HG03025 (cell line): ENCODE measurements at regions not wholly inside any gene's neighbourhood (a gene's known extent, or its start where the extent isn't known, plus 50 kb on each side); places are given as distances from the start of the nearest gene placed in this dataset.

Experiments used
- ATAC-seq: cut with Tn5 transposase; IDR thresholded peaks from one replicate; pipeline ENCODE4 v1.9.1; 2021; ENCODE audit warnings: mild to moderate bottlenecking, moderate library complexity; ENCODE audit not compliant: unreplicated experiment, low FRiP score

DNA sequence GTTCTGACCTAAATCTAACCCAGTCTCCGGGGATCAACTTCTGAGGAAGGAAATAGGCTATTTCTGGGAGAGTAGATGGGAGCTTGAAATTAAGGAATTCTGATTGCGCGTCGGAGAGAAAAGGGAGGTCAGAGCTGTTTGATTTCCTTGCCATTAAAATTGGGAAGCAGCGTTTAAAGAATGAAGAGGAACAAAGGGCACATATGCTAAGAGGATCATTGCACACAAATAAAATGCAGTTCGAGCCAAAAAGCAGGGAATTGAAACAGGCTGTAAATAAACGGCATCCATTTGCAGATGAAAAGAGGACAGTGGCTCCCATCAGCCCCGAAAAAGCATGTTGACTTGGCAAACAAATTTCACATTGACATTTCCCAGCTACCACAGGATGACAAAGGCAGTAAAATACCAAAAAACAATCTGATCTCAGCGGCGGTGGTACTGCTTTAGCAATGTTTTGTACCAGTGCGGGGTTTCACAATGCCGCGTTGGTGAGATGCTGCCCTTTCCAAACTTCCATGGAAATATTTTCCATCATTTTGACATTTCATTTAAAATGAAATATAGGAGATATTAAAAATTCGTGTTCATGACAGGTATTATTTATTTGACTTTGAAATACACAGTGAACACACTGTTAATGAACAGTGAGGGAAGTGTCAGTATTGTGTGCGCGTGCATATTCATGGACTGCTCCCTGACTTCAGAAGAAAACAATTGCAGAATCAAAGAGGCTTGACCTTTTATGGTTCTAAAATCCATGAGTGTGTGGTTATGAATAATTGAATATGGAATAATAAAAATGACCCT, 108.8 kb downstream of the SQOR start:
- no peak for ATAC-seq

DNA sequence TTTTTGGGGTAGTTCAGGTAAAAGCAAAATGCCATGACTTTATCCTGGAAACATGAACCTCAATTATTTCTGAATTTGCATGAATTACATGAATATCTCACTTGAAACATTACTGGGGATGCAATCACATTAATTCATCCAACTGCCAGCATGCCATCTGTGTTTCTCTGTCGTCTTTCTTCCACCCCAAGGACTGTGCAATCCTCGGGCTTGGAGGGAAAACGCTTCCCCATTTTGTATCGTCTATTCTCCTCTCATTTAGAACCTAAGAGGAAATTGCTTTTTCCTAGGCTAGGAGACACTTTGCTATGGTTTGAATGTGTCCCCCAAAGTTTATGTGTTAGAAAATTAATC, 109.4 kb downstream of the SQOR start:
- ATAC-seq, result no peak

DNA sequence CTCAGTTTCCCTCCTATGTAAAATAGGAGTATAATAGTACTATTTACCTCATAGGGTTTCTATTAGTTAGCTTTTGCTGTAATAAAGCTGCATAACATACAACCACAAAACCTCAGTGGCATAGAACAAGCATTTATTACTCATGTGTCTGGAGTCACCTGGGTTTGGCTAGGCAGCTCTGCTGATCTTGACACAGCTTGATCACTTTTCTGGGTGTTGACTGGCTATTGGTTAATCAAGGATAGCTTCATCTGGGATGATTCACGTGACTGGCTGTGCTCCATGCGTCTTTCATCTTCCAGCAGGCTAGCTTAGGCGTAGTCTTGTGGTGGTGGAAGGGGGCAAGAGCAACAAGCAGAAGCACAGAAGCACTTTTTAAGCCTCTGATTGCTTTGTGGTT, 112.6 kb downstream of the SQOR start:
- no peak for ATAC-seq

DNA sequence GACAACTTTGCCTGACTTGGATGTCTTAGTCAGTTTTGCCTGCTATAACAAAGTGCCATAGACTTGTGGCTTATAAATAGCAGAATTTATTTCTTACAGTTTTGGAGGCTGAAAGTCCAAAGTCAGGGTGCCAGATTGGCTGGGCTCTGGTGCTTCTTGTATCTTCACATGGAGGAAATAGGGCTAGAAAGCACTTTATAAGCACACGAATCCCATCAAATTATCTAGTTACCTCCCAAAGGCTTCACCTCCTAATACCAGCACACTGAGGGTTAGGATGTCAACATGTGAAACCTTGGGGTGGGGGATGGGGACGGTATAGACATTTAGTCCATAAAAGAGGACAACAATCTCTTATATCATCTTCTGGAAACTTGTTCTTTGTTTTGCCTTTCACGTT, 116.8 kb downstream of the SQOR start:
- no peak for ATAC-seq

DNA sequence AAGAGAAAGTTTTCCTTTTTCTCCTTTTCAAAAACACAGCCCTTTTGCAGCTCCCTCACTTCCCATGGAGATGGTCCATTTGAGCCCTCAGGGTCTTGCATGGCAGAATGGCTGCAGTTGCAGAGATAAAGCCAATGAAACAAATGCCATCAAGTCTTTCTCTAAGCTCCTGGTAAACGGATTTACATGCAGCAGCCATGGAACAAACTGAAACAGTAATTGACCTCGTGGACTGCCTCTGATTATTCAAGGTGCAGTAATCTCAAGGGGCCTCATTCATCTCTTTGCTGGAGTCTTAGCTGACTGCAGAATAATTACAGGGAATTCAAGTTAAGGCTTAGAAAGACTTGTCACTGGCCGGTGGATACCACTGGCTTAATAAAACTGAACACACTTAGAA, 125.1 kb downstream of the SQOR start:
- ATAC-seq, result no peak

DNA sequence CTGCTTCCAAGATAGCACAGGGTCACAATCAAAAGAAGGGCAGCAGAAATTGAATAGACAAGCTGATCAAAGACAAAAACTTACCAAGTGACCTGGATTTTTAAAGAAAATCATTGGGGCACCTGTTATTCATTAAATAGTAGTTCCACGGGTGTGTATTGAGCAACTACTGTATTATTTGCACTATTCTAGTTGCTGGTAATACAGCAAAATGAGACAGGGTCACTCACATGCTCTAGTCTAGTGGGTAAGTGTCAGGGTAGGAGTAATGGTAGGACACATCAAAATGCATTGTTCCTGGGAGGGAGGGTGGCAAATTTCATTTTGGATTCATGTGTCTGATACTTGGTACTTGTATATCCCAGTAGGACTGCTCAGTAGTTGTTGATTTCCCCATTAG, 127.9 kb downstream of the SQOR start:
- ATAC-seq, result no peak

DNA sequence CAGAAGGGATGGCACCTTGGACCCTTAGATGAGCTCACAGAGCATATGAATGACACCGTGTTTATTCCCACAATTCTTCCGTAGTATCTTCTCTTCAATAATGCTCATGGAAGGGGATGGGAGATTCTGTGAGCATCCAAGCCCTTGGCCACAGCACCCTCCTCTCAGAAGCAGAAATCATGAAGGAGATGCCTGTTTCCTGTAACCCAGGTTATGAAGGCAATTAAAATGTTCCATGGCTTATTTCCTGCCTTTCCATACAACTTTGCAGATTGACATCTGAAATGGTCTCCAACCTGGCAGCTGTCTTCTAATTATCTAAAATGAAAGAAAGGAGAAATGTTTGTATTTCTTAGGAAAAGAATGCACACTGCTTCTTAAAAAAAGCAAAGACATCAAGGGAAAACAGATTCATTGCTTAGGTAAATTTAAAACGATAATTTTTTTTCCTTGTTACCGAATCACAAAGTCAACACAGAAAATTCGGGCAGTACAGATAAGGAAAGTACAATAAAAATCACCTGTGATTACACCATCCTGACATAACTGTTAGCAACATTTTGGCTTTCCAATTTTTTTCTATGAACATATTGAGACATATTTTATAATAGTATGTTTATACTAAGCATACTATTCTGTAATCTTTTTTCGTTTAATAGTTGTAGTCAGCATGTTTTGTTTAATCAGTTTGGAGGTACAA, 128.5 kb downstream of the SQOR start:
- ATAC-seq, result no peak

DNA sequence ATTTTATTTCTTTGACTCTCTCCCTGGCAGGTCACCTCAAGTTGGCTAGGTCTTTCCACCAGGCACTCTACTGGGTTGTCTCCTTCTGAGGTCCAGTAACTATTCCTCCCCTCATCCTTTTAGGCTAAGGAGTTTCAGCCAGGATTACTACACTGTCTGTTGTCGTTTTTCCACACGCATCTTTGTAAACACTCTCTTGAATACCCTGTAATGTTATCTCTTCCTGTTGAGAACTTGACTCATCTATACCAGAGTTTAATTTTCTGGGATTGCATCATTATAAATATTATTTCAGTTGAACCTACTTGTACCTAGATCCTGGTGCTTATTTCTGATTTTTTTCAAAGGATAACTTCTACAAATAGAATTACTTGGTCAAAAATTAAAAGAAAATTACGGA, 138.3 kb downstream of the SQOR start:
- ATAC-seq, result no peak

DNA sequence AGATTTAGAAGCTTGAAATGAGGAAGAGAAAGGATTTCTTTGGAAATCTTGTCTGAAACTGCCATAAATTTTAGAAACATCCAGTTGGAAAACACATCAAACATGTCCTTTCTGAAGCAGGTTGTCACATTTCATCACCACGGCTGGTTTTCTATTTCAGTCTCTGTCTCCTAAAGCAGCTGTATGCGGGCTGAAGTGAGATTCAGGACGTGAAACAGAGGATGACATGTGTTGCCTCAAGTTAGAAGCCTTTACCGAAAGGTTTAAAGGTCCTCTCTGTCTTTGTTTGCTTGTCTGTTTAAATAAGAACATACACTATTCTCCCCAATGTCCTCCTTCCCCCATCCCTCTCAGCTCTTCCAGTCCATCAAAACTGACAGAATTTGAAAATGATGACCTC, 141.9 kb downstream of the SQOR start:
- no peak for ATAC-seq

DNA sequence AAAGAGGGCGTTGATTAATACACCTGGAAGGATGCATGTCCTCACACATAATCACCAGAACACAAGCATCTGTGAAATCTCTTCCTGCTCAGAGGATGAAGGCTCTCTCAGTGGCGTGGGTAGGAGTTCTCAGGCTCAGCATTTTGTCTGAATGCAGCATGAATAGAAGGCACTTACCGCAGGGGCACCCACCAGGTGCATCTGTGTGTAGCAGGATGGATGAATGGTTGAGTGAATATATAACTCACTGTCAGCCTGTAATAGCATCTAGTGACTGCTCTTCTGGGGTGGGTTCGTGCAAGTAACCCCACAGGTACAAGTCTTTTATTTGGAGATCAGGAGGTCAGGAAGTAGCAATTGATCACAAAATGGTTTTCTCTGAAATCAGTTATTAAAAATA, 143.0 kb downstream of the SQOR start:
- ATAC-seq, result no peak

DNA sequence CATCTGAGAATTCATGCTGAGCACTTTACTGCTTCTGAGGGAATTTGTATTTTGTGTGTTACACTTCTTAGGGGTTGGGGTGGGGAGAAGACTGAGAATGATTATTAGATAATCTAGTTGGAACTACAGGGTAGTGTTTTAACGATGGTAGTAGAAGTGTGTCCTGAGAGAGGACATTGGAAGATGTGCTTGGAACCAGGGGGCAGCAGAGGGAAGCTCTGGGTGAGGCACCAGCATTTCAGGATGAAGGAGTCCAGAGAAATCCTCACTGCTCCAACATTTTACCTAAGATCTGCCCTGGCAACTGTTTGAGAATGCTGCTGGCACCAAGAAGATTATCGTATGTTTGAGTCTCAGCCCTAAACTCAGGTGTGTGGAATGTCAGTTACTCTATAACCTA, 145.5 kb downstream of the SQOR start:
- ATAC-seq, result no peak

DNA sequence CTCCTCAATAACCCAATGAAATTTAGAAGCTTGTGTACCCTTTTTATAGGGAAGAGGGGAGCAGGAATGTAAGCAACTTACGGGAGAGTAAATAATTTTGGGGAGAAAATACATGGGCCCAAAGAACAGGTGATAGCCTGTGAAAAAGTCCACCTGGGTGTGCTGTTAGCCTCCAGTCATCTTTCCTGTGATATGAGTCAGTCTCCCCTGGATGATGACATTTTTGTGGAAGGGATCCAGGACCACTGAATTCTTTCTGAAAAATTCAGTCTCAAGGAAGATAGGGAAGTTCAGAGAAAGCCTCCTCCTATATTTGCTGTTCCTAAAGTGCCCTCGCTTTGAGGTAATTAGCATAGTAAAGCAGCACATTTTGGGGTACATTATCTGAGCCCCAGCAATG, 149.8 kb downstream of the SQOR start:
- no peak for ATAC-seq

DNA sequence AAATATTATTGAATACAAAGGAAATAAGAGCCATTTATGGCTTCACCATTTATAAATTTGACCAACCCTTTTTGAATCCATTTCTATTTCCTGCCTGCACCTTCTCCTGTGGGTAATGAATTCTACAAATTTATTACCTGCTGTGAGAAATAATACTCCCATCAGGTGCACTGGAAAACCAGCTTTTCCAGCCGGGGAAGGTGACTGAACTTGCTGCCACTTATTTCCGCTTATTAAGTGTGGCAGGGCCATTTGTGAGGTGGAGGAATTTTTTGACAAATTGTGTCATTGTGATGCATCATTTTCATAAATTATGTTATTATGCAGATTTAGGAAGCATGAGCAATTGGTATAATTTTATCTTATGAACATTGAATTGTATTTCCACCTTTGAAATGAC, 151.1 kb downstream of the SQOR start:
- ATAC-seq, result no peak

DNA sequence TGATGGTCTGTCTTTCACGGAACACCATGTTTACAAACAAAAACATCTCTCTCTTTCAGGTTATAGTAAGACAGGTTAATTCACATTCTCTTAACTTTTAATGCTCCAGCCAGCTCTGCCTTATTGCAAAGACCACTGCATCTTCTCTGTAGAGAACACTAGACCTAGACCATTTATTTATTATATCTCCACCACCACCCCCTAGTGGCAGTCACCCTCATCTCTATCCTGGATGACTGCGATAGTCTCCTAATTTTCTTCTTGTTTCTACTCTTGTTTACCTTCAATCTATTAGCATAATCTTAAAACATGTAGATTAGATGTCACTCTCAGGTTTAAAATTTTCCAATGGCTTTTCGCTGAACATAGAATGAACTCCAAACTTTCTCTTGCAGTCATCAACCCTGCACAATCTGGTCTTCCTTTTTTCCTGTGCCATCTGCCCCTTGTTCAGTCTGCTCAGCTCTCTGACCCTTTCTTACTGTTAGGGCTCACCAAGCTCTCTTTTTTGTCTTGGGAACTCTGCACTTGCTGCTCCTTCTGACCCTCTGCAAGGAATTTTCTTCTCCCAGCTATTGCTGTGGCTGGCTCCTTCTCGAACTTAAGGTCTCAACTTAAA, 155.6 kb downstream of the SQOR start:
- ATAC-seq, result peak; percentile 61

DNA sequence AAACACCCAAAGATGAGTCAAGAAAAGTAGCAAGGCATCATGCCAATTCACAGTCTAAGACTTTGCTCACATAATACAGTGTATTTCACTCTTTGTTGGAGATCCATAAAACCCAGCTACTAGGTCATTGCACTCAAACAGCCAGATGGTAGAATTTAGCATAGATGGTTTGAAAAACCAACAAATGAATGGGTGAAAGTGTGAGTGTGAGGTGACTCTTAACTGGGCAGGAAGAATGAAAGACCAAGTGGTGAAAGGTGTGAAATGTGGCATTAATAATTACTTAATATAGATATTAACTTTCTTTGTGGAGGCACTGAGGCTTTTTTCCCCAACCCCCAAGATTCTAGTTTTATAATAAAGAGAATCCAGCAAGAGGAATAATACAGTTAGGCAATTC, 159.5 kb downstream of the SQOR start:
- ATAC-seq, result no peak

DNA sequence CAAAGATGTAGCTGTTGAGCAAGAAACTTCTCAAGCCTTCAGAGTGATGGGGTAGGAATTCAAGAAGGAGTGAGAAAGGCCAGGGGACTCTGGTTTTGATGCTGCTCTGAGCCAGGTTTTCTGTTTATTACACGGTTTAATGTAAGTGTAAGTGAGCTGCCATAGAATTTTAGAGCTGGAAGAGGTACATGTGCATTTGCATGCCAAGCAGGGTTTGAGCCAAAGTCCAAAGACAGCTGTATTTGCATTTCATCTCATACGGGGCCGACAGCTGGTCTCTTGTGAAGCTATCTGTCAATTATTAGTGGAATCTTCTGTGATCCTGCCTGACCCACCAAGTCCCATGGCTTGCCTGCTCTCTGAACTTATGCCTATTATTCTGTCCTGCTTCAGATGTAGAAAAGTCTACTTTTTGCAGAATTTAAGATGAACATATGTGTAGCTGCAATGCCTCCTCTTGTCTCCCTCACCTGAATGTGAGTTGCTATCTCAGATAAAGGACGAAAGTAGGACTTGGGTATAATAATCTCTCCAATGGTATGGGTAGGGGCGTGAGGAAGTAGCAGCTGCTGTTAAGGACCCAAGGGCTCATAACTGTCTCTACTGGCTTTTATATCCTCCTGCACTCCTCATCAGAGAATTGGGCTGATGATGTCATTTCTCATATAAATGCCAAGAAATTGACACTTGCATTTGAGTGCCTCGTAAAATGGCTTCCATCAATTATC, 160.0 kb downstream of the SQOR start:
- no peak for ATAC-seq

DNA sequence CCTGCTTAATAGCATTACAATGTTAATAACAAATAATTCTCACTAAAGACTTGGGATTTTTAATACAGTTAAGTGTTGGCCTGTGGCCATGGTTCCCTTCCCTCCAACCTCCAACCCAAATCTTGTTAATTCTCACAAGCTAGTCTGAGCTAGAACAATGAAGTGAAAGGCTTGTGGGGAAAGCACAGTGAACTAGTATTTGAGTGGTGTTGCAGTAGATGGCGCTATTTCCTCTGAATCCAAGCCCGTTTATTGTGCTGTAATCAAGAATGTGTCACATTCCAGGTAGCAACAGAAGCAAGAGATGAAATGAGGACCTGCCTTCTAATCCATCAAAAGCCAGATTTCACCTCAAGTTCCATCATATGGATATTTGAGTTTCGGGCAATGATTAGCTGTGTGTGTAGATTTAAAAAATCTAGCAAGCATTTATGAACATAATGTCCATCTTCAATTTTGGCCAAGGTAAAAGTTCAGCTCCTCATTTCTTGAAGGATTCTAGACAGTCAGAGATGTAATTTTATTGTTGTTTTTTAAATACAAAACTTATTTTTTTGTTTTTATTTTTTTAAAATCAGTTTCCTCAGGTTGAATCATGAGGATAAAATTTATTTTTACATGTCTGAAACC, 160.7 kb downstream of the SQOR start:
- no peak for ATAC-seq

DNA sequence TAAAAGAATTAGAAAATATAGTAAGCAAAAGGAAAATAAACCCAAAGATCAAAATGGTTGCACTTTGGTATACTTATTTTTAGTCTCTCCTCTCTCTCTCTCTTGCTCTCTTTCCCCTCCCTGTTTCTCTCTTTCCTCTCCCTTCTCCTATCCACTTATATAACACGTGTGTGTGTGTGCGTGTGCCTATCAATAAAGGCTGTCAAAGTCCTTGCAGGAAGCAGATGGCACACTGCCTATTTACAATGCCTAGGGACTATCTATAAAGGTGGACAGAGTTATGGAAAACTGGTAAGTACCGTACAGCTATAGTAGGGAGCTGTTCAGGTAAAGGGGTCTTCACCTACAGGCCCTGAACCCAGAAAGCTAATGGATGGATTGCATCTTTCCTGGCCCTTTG, 161.6 kb downstream of the SQOR start:
- ATAC-seq, result no peak

DNA sequence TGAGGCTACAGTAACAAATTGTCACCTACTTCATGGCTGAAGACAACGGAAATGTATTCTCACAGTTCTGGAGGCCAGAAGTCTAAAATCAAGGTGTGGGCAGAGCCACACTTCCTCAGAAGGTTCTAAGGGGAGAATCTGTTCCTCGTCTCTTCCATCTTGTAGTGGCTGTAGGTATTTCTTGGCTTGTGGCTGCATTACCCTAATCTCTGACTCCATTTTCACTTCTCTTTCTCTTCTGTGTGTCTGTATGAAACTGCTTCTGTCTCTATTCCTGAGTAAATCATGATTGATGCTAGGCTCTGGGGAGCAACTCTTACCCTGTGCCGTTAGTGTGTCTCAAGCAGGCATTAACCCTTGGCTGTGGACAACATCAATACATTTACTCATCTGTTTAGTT, 164.7 kb downstream of the SQOR start:
- ATAC-seq, result peak; percentile 93

DNA sequence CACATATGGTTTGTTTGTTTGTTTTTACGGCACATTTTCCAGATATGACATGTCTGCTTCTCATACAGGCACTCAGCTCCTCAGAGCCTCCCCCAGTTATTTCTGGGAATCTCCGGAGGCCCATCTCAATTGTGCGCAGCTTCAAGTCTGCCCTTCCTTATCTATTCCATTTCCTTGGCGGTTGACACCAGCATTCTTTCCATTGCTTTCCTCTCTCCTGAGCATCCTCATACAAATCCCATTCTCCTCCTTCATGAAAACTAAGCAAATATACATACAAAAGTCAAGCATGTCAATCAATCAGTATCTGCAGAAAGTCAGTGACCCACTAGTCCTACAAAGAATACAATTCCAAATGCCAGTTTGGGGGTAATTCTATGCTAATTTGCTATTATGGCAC, 166.7 kb downstream of the SQOR start:
- no peak for ATAC-seq

DNA sequence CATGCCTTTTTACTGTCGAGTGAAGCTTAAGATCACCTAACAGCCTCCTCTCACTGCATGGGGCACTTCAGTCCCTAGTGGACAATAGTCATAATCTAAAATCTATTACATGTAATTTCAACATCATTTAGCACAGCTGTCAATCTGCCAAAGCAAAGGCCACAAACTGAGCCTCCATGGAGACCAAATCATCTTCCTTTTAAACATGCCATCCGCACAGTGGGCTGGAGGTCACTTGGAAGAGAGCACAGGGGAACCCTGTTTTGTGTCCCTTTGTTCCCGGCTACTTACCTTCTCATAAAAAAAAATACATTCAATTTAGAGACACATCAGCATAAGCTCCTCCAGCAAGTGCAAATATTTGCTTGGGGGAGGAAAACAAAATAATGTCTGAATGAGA, 167.3 kb downstream of the SQOR start:
- no peak for ATAC-seq
